Peyer's patch (tissue), 4 donors: ENCODE measurements at regions not wholly inside any gene's neighbourhood (a gene's known extent, or its start where the extent isn't known, plus 50 kb on each side); places are given as distances from the start of the nearest gene placed in this dataset.

Experiments
- POLR2A ChIP-seq, 2 donors: fragments of 450-650 bp; IDR thresholded peaks; one replicate each; pipeline ENCODE4 v1.5.1; 2017; ENCODE audit warnings: antibody characterized with exemption in 2 of 2, mild to moderate bottlenecking in 2 of 2, moderate library complexity in 2 of 2
- TF ChIP-seq, protein P1 (sequence below), 6 experiments: fragments of 450-650 bp in 4 of 6; fragments of 200-600 bp in 2 of 6; sonication (generic) in 1 of 6; IDR thresholded peaks; one replicate each; pipeline ENCODE4 v1.5.1; 2017 to 2019; ENCODE audit warnings: antibody characterized with exemption in 6 of 6, mild to moderate bottlenecking in 3 of 6, moderate library complexity in 1 of 6

DNA sequence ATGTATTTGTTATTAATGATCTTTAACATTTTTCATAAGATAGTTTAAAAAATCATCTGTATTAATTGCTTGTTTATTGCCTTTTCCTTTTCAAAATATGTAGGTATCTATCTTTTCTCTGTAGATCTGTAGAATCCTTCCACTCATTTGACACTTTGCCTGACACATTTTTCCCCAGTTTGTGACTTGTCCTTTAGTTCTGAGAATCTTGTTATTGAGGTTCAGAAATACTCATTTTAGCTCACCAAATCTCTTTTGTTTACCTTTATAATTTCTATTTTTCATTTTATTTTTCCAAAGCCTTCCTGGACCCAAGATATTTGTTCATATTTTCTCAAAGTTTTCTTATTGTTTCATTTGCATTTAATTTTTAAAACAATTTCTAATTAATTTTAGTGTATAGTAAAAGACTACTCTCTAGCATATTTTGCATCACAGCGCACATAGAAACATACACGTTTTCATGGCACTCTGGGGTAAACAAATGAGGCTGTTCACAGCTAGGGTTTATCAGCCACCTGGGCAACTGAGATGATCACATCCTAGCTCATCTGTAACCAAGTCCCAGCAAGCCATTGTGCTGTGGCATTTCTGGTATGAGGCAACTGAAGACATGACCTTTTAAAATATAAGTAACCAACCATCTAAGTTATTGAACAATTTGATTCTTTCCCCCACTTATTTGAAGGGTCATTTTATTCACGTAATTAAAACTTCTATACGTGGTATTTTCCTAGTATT lies 275.7 kb downstream of the ADGB start:
- TF ChIP-seq POLR2A (IDR thresholded peaks at IDR 0.05): no peak
- TF ChIP-seq, protein P1, sequence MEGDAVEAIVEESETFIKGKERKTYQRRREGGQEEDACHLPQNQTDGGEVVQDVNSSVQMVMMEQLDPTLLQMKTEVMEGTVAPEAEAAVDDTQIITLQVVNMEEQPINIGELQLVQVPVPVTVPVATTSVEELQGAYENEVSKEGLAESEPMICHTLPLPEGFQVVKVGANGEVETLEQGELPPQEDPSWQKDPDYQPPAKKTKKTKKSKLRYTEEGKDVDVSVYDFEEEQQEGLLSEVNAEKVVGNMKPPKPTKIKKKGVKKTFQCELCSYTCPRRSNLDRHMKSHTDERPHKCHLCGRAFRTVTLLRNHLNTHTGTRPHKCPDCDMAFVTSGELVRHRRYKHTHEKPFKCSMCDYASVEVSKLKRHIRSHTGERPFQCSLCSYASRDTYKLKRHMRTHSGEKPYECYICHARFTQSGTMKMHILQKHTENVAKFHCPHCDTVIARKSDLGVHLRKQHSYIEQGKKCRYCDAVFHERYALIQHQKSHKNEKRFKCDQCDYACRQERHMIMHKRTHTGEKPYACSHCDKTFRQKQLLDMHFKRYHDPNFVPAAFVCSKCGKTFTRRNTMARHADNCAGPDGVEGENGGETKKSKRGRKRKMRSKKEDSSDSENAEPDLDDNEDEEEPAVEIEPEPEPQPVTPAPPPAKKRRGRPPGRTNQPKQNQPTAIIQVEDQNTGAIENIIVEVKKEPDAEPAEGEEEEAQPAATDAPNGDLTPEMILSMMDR (IDR thresholded peaks at IDR 0.05): no peak
